ENCODE measurements at regions not wholly inside any gene's neighbourhood (a gene's known extent, or its start where the extent isn't known, plus 50 kb on each side); places are given as distances from the start of the nearest gene placed in this dataset.

DNA sequence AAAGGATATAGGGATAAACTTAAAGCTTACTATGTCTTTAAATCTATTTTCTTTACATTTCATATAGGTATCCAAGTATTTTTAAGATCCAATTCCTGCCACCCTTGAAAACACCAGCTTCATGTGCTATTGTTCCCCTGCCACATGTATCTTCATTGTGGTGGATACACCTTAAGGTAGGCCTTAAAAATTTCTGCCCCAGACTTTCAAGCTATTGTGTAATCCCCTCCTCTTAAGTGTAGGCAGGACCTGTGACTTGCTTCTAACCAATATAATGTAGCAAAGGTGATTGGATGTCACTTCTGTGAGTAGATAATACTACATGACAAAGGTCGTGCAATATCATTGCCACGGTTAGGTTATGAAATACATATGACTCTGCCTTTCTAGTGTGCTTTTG lies 119.5 kb downstream of the RAD51AP2 start:
- H3K36me3 ChIP-seq: no peaks in the 10 kb centered on the region
- 59 to 85% methylated on average over 2 of the region's 2 CpGs for WGBS, 2 donors
- DNase-seq: no peak
- H3K4me1 ChIP-seq: no peaks in the 10 kb centered on the region
- H3K4me3 ChIP-seq: no peak overlapping the region
- H3K9me3 ChIP-seq: peaks cover 0 to 5% (median 0%) of the 10 kb centered on the region in 4 donors
- H3K27me3 ChIP-seq: no peaks in the 10 kb centered on the region
- intact Hi-C loops (cut with DNase I): no loop called here
- no peak overlapping the region for H3K27ac ChIP-seq
- TF ChIP-seq POLR2AphosphoS5 (IDR thresholded peaks at IDR 0.05) (no peak), EP300 (IDR thresholded peaks at IDR 0.05) (no peak), POLR2A (IDR thresholded peaks at IDR 0.05) (no peak)
- TF ChIP-seq, protein P1, sequence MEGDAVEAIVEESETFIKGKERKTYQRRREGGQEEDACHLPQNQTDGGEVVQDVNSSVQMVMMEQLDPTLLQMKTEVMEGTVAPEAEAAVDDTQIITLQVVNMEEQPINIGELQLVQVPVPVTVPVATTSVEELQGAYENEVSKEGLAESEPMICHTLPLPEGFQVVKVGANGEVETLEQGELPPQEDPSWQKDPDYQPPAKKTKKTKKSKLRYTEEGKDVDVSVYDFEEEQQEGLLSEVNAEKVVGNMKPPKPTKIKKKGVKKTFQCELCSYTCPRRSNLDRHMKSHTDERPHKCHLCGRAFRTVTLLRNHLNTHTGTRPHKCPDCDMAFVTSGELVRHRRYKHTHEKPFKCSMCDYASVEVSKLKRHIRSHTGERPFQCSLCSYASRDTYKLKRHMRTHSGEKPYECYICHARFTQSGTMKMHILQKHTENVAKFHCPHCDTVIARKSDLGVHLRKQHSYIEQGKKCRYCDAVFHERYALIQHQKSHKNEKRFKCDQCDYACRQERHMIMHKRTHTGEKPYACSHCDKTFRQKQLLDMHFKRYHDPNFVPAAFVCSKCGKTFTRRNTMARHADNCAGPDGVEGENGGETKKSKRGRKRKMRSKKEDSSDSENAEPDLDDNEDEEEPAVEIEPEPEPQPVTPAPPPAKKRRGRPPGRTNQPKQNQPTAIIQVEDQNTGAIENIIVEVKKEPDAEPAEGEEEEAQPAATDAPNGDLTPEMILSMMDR (IDR thresholded peaks at IDR 0.05): no peak

DNA sequence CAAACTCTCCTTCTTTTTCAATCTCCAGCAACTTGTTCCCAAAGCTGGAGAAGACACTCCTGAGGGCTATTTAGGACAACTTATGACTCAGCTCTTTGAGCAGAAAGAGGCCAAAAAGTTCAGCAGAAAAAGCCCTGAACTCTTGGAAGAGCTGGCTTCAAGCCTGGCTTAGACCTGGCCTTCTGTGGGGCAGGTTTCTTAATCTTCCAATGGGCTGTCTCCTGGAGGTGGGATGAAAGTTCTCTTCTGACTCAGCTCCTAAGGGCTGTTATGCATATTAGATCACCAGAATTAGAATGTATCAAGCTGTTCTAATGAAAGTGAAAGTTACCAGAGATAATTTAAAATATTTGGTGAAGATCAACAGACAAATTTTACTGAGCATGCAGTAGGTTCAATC lies 129.4 kb downstream of the RAD51AP2 start:
- H3K9me3 ChIP-seq: no peaks in the 10 kb centered on the region
- H3K4me3 ChIP-seq: no peak overlapping the region
- no peaks in the 10 kb centered on the region for H3K27me3 ChIP-seq
- intact Hi-C loops (cut with DNase I): no loop called here
- no peaks in the 10 kb centered on the region for H3K4me1 ChIP-seq
- TF ChIP-seq POLR2A (IDR thresholded peaks at IDR 0.05): no peak
- TF ChIP-seq POLR2AphosphoS5 (IDR thresholded peaks at IDR 0.05): no peak
- no peak for TF ChIP-seq EP300 (IDR thresholded peaks at IDR 0.05)
- DNase-seq: no peak
- no peak overlapping the region for H3K27ac ChIP-seq
- no peaks in the 10 kb centered on the region for H3K36me3 ChIP-seq

DNA sequence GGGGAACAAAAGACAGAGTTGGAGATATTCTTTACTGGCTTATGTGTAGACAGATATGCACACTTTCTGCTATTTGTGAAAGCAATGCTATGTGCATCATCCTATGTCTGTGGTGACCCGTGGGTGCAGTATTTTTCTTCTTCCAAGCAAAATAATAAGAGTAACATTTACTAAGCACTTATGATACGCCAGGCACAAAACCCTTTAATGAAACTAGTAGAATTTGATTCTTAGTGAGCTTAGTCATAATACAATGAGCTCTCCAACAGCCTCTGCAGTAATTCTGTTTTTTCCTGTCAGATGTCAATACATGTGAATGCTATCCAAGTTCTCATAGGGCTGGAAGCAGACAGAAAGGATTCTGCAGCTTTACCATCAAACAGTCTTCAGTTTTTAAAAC lies 130.6 kb downstream of the RAD51AP2 start:
- 81% methylated on average over 2 of the region's 2 CpGs for WGBS, 2 donors
- intact Hi-C loops (cut with DNase I): no loop called here
- Histone ChIP-seq H3K27ac (no peak overlapping the region), H3K9me3 (no peaks in the 10 kb centered on the region), H3K4me1 (no peaks in the 10 kb centered on the region), H3K4me3 (no peak overlapping the region), H3K36me3 (no peaks in the 10 kb centered on the region), H3K27me3 (no peaks in the 10 kb centered on the region)
- TF ChIP-seq, protein P1 (IDR thresholded peaks at IDR 0.05): no peak
- TF ChIP-seq POLR2AphosphoS5 (IDR thresholded peaks at IDR 0.05): no peak
- no peak for TF ChIP-seq POLR2A (IDR thresholded peaks at IDR 0.05)
- DNase-seq: no peak

DNA sequence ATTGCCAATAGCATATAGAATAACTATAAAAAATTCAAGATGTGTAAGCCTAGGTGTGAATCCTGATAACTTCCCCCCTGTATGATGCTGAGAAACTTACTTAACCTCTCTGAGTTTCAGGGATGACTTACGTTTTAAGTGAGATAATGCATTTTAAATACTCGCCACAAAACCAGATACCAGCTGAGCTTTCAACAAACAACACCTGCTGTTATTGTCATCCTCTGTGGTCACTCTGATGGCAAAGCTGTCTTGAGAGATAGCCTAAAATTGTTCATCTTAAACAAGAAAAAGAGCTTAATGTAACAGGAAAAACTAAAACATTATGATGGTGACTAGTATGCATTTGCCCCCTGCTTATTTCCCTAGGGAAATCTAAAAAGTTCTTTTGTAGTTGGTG lies 131.5 kb downstream of the RAD51AP2 start:
- DNase-seq: no peak
- intact Hi-C loops (cut with DNase I): no loop called here

DNA sequence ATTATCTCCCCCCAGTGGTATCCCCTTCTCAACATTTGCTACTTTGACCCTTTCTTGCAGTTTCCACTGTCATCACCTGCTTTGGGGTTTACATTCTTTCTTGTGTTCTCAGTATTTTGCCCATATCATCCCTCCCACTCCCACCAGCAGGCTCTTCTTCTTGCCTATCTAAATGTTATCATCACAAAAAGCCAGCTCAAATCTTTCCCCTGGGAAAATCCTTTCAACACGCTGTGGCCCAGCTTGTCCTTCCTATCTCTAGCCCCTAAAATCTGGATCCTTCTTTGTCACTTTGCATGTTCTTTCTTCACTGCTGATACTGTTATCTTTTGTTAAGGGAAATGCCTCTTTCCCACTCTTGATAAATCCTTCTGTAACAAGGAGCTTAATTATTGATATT lies 138.2 kb downstream of the RAD51AP2 start:
- WGBS, 2 donors: 40 to 60% methylated on average over 1 of the region's 1 CpG
- Histone ChIP-seq H3K36me3 (no peaks in the 10 kb centered on the region), H3K27me3 (no peaks in the 10 kb centered on the region), H3K4me1 (no peaks in the 10 kb centered on the region), H3K4me3 (no peak overlapping the region), H3K27ac (no peak overlapping the region), H3K9me3 (no peaks in the 10 kb centered on the region)
- intact Hi-C loops (cut with DNase I): no loop called here
- TF ChIP-seq POLR2A (IDR thresholded peaks at IDR 0.05): no peak
- TF ChIP-seq EP300 (IDR thresholded peaks at IDR 0.05): no peak
- TF ChIP-seq, protein P1 (IDR thresholded peaks at IDR 0.05): no peak
- TF ChIP-seq POLR2AphosphoS5 (IDR thresholded peaks at IDR 0.05): no peak
- no peak for DNase-seq

More for the DNA sequence above, 131.5 kb downstream of the RAD51AP2 start:
- Histone ChIP-seq H3K27me3 (no peaks in the 10 kb centered on the region), H3K27ac (no peak overlapping the region), H3K4me1 (no peaks in the 10 kb centered on the region), H3K9me3 (no peaks in the 10 kb centered on the region), H3K4me3 (no peak overlapping the region), H3K36me3 (no peaks in the 10 kb centered on the region)
- 84% methylated on average over 2 of the region's 2 CpGs for WGBS, 2 donors
- no peak for TF ChIP-seq EP300 (IDR thresholded peaks at IDR 0.05)
- no peak for TF ChIP-seq POLR2A (IDR thresholded peaks at IDR 0.05)
- TF ChIP-seq, protein P1 (IDR thresholded peaks at IDR 0.05): no peak
- TF ChIP-seq POLR2AphosphoS5 (IDR thresholded peaks at IDR 0.05): no peak

Measured in sigmoid colon (tissue), 6 donors.